ENCODE measurements at regions not wholly inside any gene's neighbourhood (a gene's known extent, or its start where the extent isn't known, plus 50 kb on each side); places are given as distances from the start of the nearest gene placed in this dataset.

DNA sequence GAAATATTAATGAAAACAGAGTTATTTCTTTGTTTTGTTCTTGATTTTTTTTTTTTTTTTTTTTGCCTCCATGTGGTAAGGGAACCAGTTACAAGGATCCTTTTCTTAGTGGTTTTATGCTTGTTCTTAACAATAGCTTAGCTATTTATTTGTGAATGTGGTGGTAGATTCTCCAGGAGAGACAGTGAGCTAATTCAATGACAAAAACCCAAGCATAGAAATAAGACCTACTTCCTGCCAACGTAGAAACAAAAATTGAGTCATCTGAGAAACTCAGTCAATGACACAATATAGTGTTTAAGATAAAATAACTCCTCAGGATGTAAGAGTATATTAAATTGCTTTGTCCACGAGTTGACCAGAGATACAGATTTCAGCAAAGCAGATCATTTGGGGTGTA, 863.8 kb upstream of the PABPC4L start:
- no peak overlapping the region for H3K4me3 ChIP-seq
- H3K36me3 ChIP-seq (ENCODE audit: insufficient read depth): no peaks in the 10 kb centered on the region
- ATAC-seq: no peak
- no peaks in the 10 kb centered on the region for H4K20me1 ChIP-seq (replicated peaks; ENCODE audit: insufficient read depth)
- no peaks in the 10 kb centered on the region for H3K4me1 ChIP-seq (ENCODE audit: insufficient read depth)
- H3K4me3 Mint-ChIP-seq: no peak overlapping the region
- H3F3A ChIP-seq (replicated peaks; ENCODE audit: low read depth): no peaks in the 10 kb centered on the region
- H2AFZ ChIP-seq: no peak overlapping the region
- no peaks in the 10 kb centered on the region for H3K9me2 ChIP-seq (ENCODE audit: insufficient read depth)
- H3K36me3 Mint-ChIP-seq (ENCODE audit: low read depth): no peaks in the 10 kb centered on the region
- no peaks in the 10 kb centered on the region for H3K27me3 ChIP-seq (ENCODE audit: insufficient read depth)
- H3K4me1 Mint-ChIP-seq: peaks cover 3% of the 10 kb centered on the region; the same call in 2 of the 3 replicates
- no peak overlapping the region; the same call in 1 of the 2 replicates for H3K27ac Mint-ChIP-seq
- H3K9me3 Mint-ChIP-seq: no peaks in the 10 kb centered on the region
- H3K4me2 ChIP-seq: no peak overlapping the region
- DNase-seq (ENCODE audit: low spot score): no peak
- TF ChIP-seq EZH2phosphoT487 (IDR thresholded peaks at IDR 0.05; ENCODE audit: unreplicated experiment) (no peak), ZNF114 (CRISPR knock-in tag; IDR thresholded peaks at IDR 0.05) (no peak), STAT1 (IDR thresholded peaks at IDR 0.05; ENCODE audit: unreplicated experiment) (no peak), ZNF462 (CRISPR knock-in tag; IDR thresholded peaks at IDR 0.05) (no peak), POLR2AphosphoS5 (IDR thresholded peaks at IDR 0.05; ENCODE audit: low read depth) (no peak), EZH2 (IDR thresholded peaks at IDR 0.05; ENCODE audit: low read depth, unreplicated experiment) (no peak), CREB1 (CRISPR knock-in tag; IDR thresholded peaks at IDR 0.05; ENCODE audit: low read depth) (no peak), JUNB (IDR thresholded peaks at IDR 0.05; ENCODE audit: unreplicated experiment) (no peak), REST (IDR thresholded peaks at IDR 0.05; ENCODE audit: unreplicated experiment) (no peak), NANOG (IDR thresholded peaks at IDR 0.05; ENCODE audit: borderline replicate concordance) (no peak), ZNF331 (CRISPR knock-in tag; IDR thresholded peaks at IDR 0.05; ENCODE audit: low read depth) (no peak)
- TF ChIP-seq, protein P1, sequence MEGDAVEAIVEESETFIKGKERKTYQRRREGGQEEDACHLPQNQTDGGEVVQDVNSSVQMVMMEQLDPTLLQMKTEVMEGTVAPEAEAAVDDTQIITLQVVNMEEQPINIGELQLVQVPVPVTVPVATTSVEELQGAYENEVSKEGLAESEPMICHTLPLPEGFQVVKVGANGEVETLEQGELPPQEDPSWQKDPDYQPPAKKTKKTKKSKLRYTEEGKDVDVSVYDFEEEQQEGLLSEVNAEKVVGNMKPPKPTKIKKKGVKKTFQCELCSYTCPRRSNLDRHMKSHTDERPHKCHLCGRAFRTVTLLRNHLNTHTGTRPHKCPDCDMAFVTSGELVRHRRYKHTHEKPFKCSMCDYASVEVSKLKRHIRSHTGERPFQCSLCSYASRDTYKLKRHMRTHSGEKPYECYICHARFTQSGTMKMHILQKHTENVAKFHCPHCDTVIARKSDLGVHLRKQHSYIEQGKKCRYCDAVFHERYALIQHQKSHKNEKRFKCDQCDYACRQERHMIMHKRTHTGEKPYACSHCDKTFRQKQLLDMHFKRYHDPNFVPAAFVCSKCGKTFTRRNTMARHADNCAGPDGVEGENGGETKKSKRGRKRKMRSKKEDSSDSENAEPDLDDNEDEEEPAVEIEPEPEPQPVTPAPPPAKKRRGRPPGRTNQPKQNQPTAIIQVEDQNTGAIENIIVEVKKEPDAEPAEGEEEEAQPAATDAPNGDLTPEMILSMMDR (conservative IDR thresholded peaks at IDR 0.05; ENCODE audit: low read depth in 2 of 2): no peak
- TF ChIP-seq, protein P2, sequence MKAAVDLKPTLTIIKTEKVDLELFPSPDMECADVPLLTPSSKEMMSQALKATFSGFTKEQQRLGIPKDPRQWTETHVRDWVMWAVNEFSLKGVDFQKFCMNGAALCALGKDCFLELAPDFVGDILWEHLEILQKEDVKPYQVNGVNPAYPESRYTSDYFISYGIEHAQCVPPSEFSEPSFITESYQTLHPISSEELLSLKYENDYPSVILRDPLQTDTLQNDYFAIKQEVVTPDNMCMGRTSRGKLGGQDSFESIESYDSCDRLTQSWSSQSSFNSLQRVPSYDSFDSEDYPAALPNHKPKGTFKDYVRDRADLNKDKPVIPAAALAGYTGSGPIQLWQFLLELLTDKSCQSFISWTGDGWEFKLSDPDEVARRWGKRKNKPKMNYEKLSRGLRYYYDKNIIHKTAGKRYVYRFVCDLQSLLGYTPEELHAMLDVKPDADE (IDR thresholded peaks at IDR 0.05): no peak
- no peak overlapping the region for H3K27ac ChIP-seq (ENCODE audit: low read depth)
- H3K27me3 Mint-ChIP-seq (ENCODE audit: insufficient read depth, low read depth, poor library complexity): no peaks in the 10 kb centered on the region
- no peaks in the 10 kb centered on the region for H3K79me2 ChIP-seq (replicated peaks; ENCODE audit: insufficient read depth)
